ENCODE measurements at regions not wholly inside any gene's neighbourhood (a gene's known extent, or its start where the extent isn't known, plus 50 kb on each side); places are given as distances from the start of the nearest gene placed in this dataset.

- no peak for TF ChIP-seq GATA2 (IDR thresholded peaks at IDR 0.05; ENCODE audit: low read depth, low read length)
- no peak for TF ChIP-seq GATA3 (IDR thresholded peaks at IDR 0.05; ENCODE audit: low read depth, low read length)
Measured at GRCh38 chr3:43159876-43160255, 54.0 kb upstream of the POMGNT2 start.

- TF ChIP-seq GATA2 (IDR thresholded peaks at IDR 0.05; ENCODE audit: low read depth, low read length), result no peak
- no peak for TF ChIP-seq GATA3 (IDR thresholded peaks at IDR 0.05; ENCODE audit: low read depth, low read length)
Measured at GRCh38 chr3:43159131-43159875, 53.4 kb upstream of the POMGNT2 start.

GRCh38 chr3:43156812-43157455 lies 51.1 kb upstream of the POMGNT2 start:
- no peak for TF ChIP-seq GATA2 (IDR thresholded peaks at IDR 0.05; ENCODE audit: low read depth, low read length)
- TF ChIP-seq GATA3 (IDR thresholded peaks at IDR 0.05; ENCODE audit: low read depth, low read length), result no peak

GRCh38 chr3:43155464-43156121 lies 49.7 kb upstream of the POMGNT2 start:
- TF ChIP-seq GATA3 (IDR thresholded peaks at IDR 0.05; ENCODE audit: low read depth, low read length) (no peak), GATA2 (IDR thresholded peaks at IDR 0.05; ENCODE audit: low read depth, low read length) (no peak)

Data from SH-SY5Y (cell line).